Activated T-cell treated with anti-CD3 and anti-CD28 coated beads for 24 hours (primary cell): ENCODE measurements at regions not wholly inside any gene's neighbourhood (a gene's known extent, or its start where the extent isn't known, plus 50 kb on each side); places are given as distances from the start of the nearest gene placed in this dataset.
"Not testable (repeated sequence)": the region's sequence is repeated elsewhere in the genome, so short reads cannot be mapped to it uniquely, and the experiment has no call there.

Experiments
- DNase-seq: peaks from one replicate; pipeline ENCODE4 v3.0.0-alpha.2; 2020; ENCODE audit warnings: low read depth

DNA sequence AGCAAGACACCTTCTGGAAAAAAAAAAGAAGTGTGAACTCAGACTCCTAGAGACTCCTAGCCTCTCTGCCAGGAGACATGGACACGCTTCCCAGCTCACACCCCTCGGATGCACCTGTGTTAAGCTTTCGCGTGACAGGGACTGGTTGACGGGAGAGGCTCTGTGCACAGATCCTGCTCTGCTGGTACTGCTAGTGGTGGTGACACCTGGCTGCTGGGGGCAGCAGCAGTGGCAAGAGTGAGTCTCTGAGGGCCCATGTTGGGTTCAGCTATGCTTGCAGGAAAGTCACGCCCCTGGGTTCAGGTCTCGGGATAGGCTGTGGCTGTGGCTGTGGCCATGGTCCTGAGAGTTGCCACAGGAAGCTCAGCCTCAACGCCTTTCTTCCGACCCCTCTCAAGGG, 81.1 kb downstream of the XRCC2 start:
- DNase-seq, result no peak

DNA sequence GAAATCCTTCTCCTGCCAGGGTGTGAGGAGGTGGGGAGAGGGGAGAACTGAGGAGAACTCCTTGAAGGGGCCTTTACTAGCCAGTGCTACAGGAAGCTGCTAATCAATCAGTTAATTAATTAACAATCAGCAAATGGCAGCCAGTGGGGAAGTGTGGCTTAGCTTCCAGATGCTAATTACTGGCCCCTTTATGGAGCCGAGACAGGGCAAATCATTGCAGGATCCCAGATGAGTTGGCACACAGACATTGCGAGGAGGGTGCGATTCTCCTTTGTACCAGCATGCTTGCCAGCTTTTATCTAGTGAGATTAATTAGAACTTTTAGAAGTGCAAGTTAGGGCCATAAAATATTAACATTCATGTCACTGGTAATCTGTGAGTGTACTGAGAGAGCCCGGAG, 84.0 kb downstream of the XRCC2 start:
- DNase-seq, result no peak

DNA sequence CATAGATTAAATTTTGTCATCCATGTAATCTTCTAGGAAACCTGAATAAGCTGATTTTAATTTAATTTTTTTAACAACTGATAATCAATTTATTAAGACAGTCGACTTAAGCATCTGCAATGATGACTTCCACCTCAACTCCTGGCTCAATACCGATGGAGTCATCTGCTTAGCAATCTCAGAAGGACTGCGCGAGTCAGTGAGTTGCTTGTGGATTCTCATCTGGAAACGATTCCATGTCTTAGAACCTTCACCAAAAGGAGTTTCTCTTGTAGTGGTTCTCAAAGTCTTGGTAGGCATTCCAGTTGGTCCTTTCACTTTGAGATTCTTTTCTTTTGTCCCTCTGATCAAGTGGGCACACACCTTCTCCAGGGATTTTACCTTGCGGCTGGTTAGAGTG, 85.5 kb downstream of the XRCC2 start:
- DNase-seq, result no peak

DNA sequence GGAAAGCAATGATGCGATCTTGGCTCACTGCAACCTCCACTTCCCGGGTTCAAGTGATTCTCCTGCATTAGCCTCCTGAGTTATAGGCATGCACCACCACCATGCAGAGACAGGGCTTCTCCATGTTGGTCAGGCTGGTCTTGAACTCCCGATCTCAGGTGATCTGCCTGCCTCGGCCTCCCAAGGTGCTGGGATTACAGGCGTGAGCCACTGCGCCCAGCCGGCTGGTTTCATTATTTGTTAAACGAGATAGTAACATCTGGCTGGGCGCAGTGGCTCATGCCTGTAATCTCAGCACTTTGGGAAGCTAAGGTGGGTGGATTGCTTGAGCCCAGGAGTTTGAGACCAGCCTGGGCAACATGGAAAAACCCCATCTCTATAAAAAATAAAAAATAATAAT, 86.1 kb downstream of the XRCC2 start:
- not testable (repeated sequence) for DNase-seq

DNA sequence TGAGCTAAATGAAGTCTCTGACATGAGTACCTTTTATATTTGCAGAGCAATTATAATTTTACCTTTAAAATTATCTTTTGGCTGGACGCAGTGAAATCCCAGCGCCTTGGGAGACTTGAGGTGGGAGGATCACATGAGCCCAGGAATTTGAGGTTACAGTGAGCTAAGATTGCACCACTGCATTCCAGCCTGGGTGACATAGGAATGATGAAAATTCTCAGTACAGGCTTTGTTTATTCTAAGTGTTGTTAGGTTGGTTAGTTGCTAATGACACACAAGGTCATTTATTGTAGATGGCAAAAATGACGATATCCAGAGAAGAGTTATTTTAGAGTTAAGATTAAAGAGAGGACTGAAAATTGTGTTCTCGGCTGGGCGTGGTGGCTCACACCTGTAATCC, 87.6 kb downstream of the XRCC2 start:
- DNase-seq, result no peak

DNA sequence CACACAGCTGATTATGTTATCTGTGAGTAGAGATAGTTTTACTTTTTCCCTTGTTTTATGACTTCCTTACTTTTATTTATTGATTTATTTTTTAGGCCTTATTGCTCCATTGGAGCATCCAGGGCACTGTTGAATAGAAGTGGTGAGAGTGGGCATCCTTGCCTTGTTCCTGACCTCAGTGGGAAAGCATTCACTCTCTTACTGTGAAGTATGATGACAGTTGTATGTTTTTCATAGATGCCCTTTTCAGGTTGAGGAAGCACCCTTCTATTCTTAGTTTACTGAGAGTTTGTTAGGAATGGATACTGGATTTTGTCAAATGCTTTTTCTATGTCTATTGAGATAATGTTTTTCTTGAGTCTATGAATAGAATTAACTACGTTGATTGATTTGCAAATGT, 88.6 kb downstream of the XRCC2 start:
- DNase-seq, result no peak

DNA sequence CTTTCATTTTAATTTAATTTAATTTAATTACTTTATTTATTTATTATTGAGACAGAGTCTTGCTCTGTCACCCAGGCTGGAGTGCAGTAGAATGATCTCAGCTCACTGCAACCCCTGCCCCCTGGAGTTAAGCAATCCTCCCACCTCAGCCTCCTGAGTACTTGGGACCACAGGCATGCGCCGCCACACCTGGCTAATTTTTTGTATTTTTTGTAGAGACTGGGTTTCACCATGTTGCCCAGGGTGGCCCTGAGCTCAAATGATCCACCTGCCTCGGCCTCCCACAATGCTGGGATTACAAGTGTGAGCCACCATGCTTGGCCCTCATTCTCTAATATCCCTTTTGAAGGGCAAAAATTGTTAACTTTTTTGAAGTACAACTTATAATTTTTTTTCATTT, 92.9 kb downstream of the XRCC2 start:
- DNase-seq, result no peak

DNA sequence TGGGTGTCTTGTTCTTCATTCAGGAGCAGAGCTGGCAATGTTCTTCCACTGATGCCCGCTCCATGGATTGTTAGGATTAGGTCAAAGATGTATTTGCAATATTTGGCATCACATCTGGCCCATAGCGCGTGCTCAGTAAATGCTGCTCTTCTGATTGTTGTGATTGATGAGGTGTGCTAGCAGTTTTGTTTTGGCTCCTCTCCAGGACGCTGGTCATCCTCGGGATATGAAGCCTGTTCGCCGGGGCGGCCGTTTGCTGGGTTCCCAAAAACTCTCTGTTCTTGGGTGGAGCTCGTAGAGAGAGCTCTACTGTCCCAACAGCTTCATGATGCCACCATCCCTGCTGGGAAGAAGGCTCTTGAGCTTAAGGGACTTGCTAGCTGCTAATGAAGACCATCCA, 96.9 kb downstream of the XRCC2 start:
- no peak for DNase-seq

DNA sequence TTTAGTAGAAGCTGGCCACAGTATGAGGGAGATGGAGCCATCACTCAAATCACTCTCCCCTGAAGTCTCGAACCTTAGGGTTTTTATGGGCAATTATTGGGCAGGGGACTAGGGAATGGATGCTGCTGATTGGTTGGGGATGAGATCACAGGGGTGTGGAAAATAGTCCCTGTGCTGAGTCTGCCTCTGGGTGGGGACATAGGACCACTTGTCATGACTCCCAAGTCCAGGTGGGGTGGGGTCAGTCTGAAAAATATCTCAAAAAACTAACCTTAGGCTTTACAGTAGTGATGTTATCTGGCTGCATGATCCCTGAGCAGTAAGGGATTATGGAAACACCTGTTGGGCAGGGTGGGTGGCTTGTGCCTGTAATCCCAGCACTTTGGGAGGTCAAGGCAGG, 98.6 kb downstream of the XRCC2 start:
- no peak for DNase-seq

DNA sequence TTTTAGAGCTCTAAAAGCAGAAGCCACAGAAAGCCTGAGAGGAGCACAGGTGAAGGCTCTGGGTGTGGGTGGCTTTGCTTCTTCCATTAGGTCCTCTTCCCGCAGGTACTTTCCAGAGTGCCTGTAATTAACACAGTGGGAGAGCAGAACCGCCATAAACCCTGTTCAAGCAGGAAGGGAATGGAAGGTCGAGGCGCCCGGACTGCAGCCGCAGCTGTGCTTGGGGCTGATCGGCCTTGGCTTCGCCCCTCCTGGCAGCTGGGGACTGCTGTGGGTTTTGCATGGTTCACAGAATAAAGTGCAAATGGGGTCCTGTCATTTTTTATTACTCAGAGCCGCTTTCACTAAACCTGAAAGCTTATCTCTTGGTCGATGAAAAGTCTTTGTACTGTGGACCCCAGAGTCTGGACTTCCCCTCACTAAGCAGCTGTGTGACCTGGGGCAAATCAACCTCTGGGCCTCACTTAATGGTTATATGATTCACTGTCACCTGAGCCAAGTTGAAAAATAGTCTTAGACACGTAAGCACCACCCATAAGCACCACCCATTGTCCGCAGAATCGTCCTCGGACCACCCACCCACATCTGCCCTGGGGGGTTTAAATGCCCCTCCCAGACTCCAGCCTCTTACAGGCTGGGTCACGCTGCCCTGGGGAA, 100.9 kb downstream of the XRCC2 start:
- DNase-seq, result no peak

DNA sequence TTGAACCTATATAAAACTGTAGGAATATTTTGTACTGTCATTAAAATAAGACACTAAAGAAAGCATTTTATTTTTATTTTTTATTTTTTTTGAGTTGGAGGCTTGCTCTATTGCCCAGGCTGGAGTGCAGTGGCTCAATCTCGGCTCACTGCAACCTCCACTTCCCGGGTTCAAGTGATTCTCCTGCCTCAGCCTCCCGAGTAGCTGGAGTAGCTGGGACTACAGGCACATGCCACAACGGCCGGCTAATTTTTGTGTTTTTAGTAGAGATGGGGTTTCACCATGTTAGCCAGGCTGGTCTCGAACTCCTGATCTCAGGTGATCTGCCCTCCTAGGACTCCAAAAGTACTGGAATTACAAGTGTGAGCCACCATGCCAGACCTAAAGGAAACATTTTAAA, 102.8 kb downstream of the XRCC2 start:
- not testable (repeated sequence) for DNase-seq

DNA sequence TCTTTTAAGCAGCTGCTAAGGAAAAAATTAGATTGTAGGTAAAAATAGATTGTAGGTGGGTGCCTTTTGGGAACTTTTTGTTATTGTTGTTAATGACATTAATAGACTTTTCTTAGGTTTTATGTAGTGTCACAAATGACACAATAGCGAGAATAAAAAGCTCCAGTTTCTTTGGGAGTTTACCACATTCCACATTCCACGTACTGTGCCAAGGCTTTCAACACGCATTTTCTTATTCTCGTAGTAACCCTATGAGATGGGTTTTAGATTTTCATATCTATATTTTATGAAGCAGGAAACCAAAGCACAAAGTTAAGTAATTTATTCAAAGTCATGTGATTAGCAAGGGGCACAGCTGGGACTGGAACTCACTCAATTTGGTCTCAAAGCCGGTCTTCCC, 103.8 kb downstream of the XRCC2 start:
- DNase-seq, result no peak

DNA sequence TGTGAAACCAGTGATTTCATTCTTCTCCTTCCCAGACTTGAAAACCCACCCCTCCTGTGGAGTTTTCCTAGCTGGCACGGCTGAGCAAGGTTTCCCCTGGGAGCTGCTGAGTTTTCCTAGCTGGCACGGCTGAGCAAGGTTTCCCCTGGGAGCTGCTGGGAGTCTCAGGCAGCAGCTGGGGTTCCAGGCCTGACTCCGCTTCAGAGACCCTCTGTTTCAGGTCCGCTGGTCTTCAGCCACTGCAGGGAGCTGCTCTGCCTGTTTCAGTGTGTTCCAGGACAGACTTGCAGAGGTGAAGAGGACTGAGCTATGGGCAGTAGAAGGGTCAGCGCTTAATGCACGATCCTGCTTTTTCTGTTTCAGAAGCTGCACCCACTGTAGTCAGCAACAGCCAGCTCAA, 104.9 kb downstream of the XRCC2 start:
- DNase-seq, result no peak

DNA sequence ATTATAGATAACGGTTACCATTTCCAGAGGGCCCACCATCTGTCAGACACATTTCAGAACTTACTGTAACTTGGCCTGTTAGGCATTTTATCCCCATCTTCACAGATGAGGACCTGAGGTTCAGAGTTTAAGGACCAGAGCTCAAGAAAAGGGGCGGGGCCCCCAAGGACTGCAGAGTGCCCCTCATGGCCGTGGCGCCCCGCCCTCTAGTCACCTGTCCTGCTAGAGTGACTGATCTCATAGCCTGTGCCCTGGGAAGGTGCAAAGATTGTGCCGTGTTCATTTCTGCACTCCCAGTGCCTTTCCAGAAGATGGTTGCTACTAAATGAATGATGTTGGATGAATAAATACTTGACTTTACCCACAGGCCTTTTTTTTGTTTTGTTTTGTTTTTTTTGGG, 107.0 kb downstream of the XRCC2 start:
- no peak for DNase-seq

DNA sequence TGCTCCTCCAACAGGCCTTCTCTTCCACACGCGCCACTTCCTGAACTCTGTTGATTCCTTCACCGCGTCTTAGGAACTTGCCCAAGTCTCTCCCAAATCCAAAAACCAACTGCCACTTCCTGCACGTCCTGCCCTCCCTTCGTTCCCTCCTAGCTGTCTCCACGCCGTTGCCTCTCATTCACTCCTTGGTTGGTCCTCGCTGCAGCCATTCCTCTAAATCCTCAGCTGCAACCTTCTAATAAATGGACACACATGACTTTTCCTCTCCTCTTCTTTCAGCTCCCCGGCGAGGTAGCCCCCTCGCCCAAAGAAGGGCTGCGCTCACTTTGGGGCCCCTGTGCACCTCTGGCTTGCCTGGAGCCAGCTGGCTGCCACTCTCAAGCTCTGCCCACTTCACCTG, 110.2 kb downstream of the XRCC2 start:
- DNase-seq, result no peak

DNA sequence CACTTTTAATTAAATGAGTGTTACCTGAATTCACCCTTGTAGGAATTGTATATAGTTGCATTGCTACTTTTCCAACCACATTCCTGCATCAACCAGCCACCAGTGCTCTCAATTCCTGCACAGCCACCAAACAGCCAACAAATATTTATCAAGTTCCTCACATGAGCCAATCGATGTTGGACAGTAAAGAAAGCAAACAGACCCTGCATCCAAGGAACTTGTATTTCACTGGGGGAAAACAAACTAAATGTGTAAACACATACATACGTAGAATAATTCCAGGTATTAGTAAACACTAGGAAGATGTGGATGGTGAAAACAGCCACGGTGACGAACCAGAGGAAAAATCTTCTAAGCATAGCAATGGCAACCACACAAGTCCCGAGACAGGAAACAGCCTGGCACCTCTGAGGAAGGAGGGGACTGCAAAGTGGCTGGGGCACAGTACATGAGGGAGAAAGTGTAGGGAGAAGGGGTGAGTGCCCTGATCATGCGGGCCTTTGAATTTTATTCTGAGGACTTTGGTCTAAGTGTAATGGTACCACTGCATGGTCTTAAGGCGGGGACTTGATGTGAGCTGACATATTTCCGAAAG, 111.2 kb downstream of the XRCC2 start:
- no peak for DNase-seq

DNA sequence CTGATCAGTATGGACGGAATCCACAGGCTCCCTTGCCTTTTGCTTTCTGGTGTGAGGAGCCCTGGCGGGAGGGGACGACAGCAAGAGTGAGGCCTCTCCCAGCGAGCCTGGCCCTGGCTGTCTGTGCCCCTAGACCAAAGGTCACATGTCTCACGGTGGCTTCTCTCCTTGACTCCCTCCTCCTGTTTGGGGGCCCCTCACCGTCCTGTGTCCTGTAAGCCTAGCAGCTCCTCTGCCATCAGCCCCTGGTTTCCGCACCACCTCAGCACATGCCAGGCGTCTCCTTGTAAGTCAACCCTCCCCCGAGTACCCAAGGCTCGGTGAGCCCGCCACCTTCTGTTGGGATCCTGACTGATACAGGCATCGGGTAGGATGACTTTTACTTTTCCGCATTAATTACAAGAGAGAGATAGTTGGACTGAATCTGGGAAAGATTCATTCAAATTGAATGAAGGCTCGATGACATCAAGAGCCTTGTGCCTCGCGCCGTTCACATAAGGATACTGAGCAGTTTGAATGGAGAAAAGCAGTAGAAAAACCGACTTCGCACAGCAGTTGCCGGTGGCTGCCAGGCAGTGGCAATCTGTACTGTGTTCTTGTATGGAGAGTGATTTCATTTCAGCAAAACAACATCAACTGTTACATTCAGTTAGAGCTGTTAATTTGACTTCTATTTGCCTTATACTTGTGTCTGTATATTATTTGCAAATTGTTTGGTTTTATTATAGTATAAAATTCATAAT, 119.8 kb downstream of the XRCC2 start:
- no peak for DNase-seq

DNA sequence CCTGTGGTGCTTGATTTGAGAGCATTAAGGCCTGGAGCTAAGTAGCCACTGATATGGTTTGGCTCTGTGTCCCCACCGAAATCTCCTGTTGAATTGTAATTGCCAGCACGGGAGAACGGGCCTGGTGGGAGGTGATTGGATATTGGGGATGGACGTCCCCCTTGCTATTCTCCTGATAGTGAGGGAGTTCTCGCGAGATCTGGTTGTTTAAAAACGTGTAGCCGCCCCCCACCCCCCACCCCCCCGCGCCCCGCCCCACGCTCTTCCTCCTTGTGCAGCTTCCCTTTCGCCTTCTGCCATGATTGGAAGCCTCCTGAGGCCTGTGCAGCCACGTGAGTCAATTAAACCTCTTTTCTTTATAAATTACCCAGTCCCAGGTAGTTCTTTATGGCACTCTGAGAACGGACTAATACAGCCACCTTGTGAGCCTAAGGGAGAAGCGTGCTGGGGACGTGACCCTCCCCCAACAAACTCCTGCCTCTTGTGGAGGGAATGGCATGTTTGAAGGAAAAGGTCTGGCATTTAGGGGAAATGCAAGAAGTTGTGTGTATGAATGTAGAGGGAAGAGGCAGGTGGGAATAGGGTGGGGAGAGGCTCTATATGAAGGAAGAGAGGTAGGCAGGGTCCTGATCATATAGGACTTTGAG, 118.0 kb upstream of the KMT2C start:
- no peak for DNase-seq

DNA sequence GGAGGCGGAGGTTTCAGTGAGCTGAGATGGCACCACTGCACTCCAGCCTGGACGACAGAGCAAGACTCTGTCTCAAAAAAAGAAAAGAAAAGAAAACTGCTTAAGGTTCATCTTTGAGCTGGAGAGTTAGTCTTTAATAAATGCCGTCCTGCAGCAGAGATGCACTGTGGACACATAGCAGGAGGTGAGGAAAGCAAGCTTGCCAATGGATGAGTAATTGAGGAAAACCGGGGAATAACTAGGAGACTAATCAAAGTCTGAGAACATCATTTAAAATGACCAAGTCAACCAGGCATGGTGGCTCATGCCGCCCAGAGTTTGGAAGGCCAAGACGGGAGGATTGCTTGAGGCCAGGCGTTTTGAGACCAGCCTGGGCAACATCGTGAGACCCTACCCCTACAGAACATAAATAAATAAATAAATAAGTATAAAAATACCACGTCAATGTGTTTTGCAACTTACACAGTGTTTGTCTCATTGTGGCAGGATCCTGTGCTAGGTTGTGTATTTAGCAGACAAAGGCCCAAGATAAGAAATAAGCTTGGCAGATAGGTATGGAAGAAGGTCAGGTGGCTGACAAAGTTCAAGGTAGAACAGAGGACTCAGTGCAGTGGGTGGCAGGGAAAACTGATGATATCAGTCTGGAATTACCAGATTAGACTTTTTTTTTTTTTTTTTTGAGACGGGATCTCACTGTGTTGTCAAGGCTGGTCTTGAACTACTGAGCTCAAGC, 115.7 kb upstream of the KMT2C start:
- no peak for DNase-seq

DNA sequence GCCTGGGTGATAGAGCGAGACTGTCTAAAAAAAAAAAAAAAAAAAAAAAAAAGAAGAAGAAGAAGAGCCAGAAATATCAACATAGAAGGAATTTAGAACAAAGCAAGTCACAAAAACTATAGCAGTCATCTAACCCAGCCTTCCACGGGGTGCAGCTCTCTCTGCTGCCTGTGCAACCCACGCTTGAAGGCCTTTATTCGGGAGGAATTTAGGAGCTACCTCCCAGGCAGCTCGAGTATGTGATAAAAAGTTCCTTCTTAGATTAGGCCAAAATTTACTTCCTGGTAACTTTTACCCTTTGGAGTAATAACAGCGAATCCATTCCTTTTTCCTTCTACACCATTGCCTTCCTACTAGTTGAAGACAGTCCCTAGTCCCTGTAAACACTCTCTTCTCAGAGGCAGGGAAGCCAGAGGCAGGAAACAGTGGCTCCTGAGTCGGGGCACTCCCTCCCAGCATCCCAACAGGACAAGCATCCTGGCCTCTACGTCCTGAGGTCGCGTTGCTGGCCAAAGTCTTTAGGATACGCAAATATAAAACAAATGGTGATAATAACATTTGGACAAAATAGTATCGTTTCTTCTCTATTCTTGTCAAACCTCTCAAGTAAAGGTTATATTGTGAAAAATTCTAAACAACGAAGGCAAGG, 109.3 kb upstream of the KMT2C start:
- no peak for DNase-seq

DNA sequence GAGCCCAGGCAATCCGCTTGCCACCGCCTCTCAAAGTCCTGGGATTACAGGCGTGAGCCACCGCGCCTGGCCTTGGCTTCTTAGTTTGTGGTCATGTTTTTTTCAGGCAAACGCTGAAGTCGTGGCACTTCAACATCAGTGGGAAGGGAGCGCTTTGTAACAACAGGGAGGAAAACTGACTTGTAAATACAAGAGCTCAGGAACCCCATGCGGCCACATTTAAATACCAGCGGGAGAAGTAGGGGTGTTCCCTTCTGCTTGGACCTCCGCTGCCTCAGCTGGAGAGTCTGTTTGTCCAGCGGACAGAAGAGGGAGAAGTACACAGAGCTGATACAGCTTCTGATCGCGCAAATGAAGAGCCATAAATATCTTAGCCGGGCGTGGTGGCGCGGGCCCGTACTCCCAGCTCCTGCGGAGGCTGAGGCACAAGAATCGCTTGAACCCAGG, 108.7 kb upstream of the KMT2C start:
- DNase-seq, result no peak

DNA sequence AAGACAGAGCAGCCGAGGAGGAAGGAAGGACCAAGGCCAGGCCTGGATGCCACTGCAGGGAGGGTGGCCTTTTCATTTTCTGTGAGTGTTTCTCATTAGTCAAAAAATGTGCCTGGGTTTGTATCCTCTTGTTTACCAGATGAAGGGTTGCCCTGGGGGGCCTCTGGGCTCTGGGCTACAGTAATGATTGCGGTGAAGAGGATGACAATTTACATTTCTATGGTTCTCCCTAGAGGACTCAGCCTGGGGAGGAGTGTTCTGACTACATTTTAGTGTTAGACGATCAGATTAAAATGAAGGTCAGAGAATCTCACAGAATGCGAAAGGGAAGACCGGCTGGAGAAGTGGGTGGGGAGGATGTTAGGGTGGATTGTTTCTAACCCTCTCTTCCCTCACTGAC, 108.0 kb upstream of the KMT2C start:
- DNase-seq, result no peak
